Colonic mucosa (tissue), 4 donors: ENCODE measurements at regions not wholly inside any gene's neighbourhood (a gene's known extent, or its start where the extent isn't known, plus 50 kb on each side); places are given as distances from the start of the nearest gene placed in this dataset.

Experiments used
- DNase-seq: peaks from one replicate; pipeline ENCODE4 v3.0.0-alpha.2; 2020
- H3K27ac ChIP-seq: fragments of 200-600 bp; one replicate; pipeline ENCODE4 v1.8.0; 2021
- H3K27me3 ChIP-seq: fragments of 200-600 bp; one replicate; pipeline ENCODE4 v1.8.0; 2021
- H3K36me3 ChIP-seq: fragments of 200-600 bp; one replicate; pipeline ENCODE4 v1.8.0; 2021
- H3K4me1 ChIP-seq: fragments of 200-600 bp; one replicate; pipeline ENCODE4 v1.8.0; 2021; ENCODE audit warnings: mild to moderate bottlenecking
- H3K4me3 ChIP-seq: fragments of 200-600 bp; one replicate; pipeline ENCODE4 v1.8.0; 2021
- H3K9ac ChIP-seq, 2 donors: one replicate each; pipeline ENCODE4 v1.7.0; 2013; ENCODE audit warnings: control low read depth in 2 of 2, low read depth in 2 of 2, low read length in 2 of 2
- H3K9me3 ChIP-seq: fragments of 200-600 bp; one replicate; pipeline ENCODE4 v1.8.0; 2021
- intact Hi-C: fragments of 100-400 bp; cut with DNase I; formaldehyde crosslinking; loops from one replicate; pipeline ENCODE4 v1.14.1; 2022
- TF ChIP-seq, protein P1 (sequence below): fragments of 200-600 bp; IDR thresholded peaks from one replicate; pipeline ENCODE4 v1.8.0; 2022; ENCODE audit warnings: antibody characterized with exemption, mild to moderate bottlenecking
- donor health status: healthy.
- donor health status: DM: no; HTN: no; CAD: no.
- donor health status: DM: no; HTN: no; CAD: no.

DNA sequence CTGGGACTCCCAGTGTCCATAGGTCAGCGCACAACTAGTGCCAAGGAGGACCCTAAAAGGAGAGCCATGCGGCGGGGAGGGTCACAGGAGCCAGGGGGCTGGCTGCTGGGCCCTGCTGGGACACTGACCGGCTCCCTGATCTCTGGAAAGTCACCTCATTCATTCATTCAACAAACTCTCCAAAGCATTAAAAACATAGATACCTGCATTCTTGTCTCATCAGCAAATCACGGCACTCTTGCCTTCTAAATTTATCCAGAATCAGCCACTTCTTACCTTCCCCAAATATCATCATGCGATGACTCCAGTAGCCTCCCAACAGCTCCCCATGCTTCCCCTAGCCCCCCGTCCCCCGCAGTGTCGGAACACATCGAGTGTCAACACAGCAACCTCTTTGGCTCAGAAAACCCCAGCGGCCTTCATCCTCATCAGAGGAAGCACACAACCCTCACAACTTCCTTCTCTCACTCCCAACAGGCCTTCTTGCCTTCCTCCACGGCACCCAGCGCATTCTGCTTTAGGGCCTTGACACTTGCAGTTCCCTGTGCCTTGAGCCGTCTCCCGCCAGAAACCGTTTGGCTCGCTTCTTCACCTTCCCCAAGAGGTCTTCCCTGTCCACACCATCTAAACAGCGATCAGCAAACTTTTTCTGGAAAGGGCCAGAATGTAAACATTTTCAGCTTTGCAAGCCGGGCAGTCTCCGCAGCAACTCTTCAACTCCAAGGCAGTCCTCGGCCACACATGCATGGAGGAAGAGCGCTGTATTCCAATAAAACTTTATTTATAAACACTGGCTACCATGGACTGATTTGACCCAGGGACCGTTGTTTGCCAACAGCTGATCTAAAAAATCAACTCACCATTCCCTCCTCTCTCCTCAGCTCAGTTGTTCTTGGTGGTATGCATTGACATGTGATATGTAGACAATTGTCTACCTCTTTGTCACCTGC, 119.5 kb upstream of the TNRC6C start:
- Histone ChIP-seq H3K9ac (peak overlapping the region in 1 of 2 donors; percentile 7), H3K27ac (peak overlapping the region; percentile 67), H3K36me3 (no peaks in the 10 kb centered on the region), H3K4me3 (no peak overlapping the region), H3K9me3 (no peaks in the 10 kb centered on the region), H3K27me3 (no peaks in the 10 kb centered on the region), H3K4me1 (peaks cover 23% of the 10 kb centered on the region)
- intact Hi-C loops, result no loop called here
- DNase-seq, result no peak
- TF ChIP-seq, protein P1, sequence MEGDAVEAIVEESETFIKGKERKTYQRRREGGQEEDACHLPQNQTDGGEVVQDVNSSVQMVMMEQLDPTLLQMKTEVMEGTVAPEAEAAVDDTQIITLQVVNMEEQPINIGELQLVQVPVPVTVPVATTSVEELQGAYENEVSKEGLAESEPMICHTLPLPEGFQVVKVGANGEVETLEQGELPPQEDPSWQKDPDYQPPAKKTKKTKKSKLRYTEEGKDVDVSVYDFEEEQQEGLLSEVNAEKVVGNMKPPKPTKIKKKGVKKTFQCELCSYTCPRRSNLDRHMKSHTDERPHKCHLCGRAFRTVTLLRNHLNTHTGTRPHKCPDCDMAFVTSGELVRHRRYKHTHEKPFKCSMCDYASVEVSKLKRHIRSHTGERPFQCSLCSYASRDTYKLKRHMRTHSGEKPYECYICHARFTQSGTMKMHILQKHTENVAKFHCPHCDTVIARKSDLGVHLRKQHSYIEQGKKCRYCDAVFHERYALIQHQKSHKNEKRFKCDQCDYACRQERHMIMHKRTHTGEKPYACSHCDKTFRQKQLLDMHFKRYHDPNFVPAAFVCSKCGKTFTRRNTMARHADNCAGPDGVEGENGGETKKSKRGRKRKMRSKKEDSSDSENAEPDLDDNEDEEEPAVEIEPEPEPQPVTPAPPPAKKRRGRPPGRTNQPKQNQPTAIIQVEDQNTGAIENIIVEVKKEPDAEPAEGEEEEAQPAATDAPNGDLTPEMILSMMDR, result no peak

DNA sequence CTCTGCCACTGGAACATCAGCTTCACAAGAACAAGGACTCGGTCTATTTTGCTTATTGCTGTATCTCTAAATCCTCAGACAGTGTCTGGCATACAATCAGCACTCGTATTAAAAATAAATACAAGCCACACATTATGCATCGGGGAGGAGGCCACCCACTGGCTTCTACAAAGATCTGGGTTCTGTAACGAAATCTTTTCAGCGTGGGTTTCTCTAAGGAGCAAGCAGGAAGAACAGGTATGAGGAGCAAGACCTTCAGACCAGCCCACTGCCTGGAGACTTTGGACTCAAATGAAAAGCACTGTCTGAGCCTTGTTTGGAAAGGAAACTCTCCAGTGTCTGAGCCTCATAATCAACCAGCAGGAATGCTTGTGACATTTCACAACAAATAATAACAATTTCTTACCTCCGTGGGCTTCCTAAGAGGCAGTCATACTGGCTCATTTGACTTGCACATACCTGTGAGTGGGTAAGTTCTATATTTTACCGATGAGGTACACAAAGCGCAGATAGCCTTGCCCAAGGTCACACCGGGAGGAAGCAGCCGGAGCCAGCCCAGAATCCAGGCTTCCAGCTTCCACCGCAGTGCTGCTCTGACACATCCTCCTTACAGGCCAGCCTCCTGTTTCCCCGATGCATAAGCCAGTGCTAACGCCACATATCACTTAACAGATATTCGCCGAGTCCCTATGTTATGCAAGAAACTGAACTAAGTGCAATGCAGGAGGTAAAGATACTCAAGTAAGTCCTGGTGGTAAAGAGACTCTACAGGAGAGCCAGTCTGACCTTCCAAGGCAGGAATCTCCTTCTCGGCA, 118.6 kb upstream of the TNRC6C start:
- no peaks in the 10 kb centered on the region for H3K9me3 ChIP-seq
- TF ChIP-seq, protein P1, result no peak
- peaks cover 23% of the 10 kb centered on the region for H3K4me1 ChIP-seq
- H3K27me3 ChIP-seq, result no peaks in the 10 kb centered on the region
- intact Hi-C loops, result no loop called here
- DNase-seq, result peak; percentile 64
- H3K4me3 ChIP-seq, result no peak overlapping the region
- no peaks in the 10 kb centered on the region for H3K36me3 ChIP-seq
- peak overlapping the region; percentile 67 for H3K27ac ChIP-seq
- peak overlapping the region in 1 of 2 donors; percentile 7 for H3K9ac ChIP-seq

DNA sequence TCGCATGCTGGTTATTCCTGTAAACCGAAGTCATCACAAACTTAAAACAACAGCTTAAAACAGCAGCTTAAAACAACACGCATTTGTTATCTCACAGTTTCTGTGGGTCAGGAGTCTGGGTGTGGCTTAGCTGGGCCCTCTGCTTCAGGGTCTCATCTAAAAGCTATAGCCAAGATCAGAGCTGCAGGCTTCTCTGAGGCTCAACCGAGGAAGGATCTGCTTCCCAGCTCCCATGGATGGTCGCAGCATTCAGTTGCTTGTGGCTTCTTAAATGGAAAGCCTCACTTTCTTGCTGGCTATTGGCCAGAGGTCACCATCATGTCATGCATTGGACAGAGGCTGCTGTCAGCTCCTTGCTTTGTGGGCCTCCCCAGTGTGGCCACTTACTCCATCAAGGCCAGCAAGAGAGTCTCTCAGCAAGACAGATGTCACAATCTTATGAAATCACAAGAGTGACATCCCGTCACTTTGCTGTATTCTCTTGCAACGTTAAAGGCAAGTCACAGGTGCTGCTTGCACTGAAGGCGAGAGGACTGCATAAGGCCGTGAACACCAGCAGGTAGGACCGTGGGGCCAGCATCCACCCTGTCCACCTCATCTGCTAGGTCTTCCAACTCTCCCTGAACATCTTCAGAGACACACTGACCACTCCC, 117.9 kb upstream of the TNRC6C start:
- Histone ChIP-seq H3K9ac (peak overlapping the region in 1 of 2 donors; percentile 7), H3K4me3 (no peak overlapping the region), H3K27me3 (no peaks in the 10 kb centered on the region), H3K4me1 (peaks cover 23% of the 10 kb centered on the region), H3K27ac (peak overlapping the region; percentile 67), H3K9me3 (no peaks in the 10 kb centered on the region), H3K36me3 (no peaks in the 10 kb centered on the region)
- intact Hi-C loops, result no loop called here
- no peak for DNase-seq
- TF ChIP-seq, protein P1, result no peak

DNA sequence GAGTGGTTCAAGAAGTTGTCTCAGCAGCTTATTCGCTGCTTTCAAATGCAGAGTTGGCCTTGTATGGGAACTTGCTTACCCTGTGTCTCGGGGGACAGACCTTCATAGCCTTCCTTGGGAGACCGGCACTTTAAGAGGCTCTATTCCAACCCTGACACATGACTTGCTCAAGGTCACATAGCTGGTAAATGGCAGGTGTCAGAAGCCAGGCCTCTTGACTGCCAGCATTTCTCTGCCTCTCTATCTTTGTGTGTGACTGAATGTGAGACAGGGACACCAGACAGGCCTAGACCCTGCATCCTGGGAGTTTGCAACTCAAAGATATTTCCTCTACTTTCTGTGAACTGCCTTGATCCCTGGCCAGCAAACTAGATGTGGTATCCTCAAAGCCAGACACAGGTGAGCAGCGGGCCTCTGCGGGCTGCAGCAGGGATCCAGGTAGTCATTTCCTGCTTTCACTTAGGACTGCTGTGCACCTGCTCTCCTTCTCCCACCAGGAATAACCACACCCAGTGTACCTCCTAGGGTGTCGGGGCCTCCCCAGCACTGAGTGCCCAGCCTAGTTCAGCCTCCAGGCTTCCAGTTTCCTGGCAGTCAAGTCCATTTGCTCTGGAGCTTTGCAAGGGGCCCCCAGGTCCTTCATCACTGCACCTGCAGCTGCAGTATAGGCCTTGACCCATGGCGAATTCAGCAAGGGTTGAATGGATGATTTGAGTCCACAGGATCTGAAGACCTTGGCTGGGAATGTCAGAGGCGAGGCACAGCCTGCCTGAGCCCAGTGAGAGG, 116.6 kb upstream of the TNRC6C start:
- H3K36me3 ChIP-seq, result no peaks in the 10 kb centered on the region
- H3K9ac ChIP-seq, result no peak overlapping the region
- peaks cover 23% of the 10 kb centered on the region for H3K4me1 ChIP-seq
- no peaks in the 10 kb centered on the region for H3K27me3 ChIP-seq
- H3K4me3 ChIP-seq, result no peak overlapping the region
- H3K27ac ChIP-seq, result peak overlapping the region; percentile 77
- H3K9me3 ChIP-seq, result no peaks in the 10 kb centered on the region
- intact Hi-C loops, result no loop called here
- DNase-seq, result no peak
- TF ChIP-seq, protein P1, result no peak
